ENCODE measurements at regions not wholly inside any gene's neighbourhood (a gene's known extent, or its start where the extent isn't known, plus 50 kb on each side); places are given as distances from the start of the nearest gene placed in this dataset.

DNA sequence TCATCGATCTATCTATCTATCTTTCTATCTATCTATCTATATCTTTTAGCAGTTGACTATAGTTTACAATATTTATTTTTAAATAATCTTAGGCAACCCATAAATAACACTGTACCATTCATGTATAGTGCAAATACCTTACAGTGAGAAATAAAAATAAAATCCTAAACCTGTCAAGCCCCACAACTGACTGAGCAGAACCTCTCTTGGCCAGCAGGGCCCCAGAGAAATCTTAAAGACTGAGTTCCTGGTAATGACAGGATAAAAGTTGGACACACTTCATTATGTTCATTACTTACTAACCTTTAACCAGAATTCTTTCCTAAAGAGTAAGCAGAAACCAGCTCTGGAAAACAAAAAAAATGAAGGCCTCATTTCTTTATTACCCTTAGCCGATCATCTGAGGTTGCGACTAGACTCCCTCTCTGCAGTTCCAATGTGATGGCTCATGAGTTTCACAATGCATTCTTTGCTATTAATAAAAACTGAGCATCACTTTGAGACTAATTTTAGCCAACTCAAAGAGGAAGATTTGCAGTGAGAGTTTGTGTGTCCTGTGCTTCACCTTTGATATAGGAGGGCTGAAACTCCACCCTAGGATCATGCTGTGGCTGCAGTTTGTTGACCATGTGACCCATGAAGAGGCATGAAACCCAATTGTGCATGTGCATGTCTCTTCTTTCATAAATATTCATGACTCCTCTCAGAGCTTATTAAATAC is 1072.0 kb downstream of the NSUN3 start:
- no peaks in the 10 kb centered on the region for H3K9me1 ChIP-seq (ENCODE audit: control insufficient read depth, insufficient read depth, low read length)
- H3K9ac ChIP-seq (ENCODE audit: insufficient read depth in 1 of 2, low read depth in 2 of 2, low read length in 2 of 2): no peak overlapping the region
- in situ Hi-C loops (cut with MboI): no loop called here
- H3K4me3 ChIP-seq: no peak overlapping the region
- no TSS peak for BruUV-seq (replicated peaks)
- POLR2A ChIA-PET: no interaction called here
- no peaks in the 10 kb centered on the region for H3K9me3 ChIP-seq (replicated peaks; ENCODE audit: control insufficient read depth, insufficient read depth, low read depth, low read length)
- no peaks in the 10 kb centered on the region for H3K4me1 ChIP-seq (replicated peaks in 1 of 2; ENCODE audit: control insufficient read depth in 2 of 2, insufficient read depth in 2 of 2, low read length in 2 of 2)
- no peaks in the 10 kb centered on the region for H3K27me3 ChIP-seq (ENCODE audit: control insufficient read depth in 2 of 2, insufficient read depth in 2 of 2, low read length in 2 of 2)
- H3K27ac ChIP-seq (ENCODE audit: extremely low read depth, low read depth, low read length): no peak overlapping the region
- H3K36me3 ChIP-seq (ENCODE audit: control insufficient read depth, insufficient read depth, low read length): no peaks in the 10 kb centered on the region
- CTCF ChIA-PET (ENCODE audit: low intra/inter-chr PET ratio): no interaction called here
- no peak overlapping the region for H2AFZ ChIP-seq (ENCODE audit: low read depth, low read length)
- no peaks in the 10 kb centered on the region for H3K79me2 ChIP-seq (ENCODE audit: control insufficient read depth, insufficient read depth, low read length)
- ATAC-seq: no peak
- intact Hi-C loops (cut with micrococcal nuclease): no loop called here
- no peak for DNase-seq (ENCODE audit: extremely low read depth in 1 of 4, low spot score in 3 of 4)
- FAIRE-seq: no peak
- H3K4me2 ChIP-seq (ENCODE audit: insufficient read depth, low read length): no peak overlapping the region
- no peaks in the 10 kb centered on the region for H4K20me1 ChIP-seq (replicated peaks; ENCODE audit: control insufficient read depth, insufficient read depth, low read length)
- WGBS (ENCODE audit: insufficient coverage, low coverage, missing lambda C conversion rate): 41% methylated on average over 3 of the region's 3 CpGs
- TF ChIP-seq SP2 (IDR thresholded peaks at IDR 0.05; ENCODE audit: extremely low read depth, low read depth, low read length, poor library complexity, severe bottlenecking) (no peak), ESRRB (CRISPR knock-in tag; IDR thresholded peaks at IDR 0.05; ENCODE audit: borderline replicate concordance) (no peak), NR2C2 (CRISPR knock-in tag; IDR thresholded peaks at IDR 0.05) (no peak), NR2C2 (tag; IDR thresholded peaks at IDR 0.05) (no peak), KHSRP (IDR thresholded peaks at IDR 0.05) (no peak), ZNF24 (IDR thresholded peaks at IDR 0.05) (no peak), EHMT2 (IDR thresholded peaks at IDR 0.05) (no peak)
- TF ChIP-seq, protein P1, sequence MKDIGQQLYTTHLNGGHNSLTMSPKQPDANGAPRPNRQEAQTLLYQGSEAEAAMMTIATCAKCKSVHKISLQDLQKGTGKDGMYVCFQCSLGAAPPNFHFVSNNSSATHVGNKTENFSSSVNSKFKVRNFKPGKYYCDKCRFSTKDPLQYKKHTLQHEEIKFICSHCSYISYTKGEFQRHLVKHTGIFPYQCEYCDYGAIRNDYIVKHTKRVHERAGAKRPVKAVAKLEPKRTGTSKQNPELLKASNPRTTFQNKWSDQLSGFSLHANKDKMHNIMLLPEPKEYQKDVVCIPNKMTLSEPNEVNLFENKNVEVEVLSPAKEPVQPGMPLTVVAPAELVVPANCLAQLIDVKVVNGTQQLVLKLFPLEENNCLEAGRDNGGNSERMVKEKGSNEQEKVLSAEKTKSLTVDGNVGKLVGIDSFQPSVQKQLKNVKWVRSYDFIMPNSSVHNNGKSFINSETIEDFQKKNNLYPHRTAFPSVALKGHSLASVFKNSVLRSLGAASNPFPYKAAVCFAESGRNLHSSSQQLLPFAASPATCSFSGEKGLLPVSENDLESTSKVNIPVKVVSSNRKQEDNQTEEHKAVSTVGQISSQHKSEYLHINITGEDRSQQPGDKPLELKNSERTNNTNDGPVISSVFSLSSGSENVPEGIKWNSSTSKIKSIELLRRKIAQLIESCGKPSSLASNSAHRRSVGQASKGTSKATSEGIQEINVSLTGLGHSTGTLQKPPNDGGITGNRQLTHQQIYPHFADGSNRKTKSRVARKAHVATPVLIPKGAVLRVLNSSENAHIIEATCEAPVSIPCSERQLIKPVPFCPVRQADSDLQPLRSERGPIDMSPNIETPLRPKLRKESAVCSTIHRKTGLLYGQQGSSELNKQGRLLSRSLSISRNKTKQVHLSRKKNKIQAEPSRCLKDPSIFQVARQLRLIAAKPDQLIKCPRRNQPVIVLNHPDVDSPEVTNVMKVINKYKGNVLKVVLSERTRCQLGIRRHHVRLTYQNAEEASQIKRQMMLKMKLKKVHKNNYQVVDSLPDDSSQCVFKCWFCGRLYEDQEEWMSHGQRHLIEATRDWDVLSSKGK (CRISPR knock-in tag; IDR thresholded peaks at IDR 0.05): no peak
- TF ChIP-seq, protein P2, sequence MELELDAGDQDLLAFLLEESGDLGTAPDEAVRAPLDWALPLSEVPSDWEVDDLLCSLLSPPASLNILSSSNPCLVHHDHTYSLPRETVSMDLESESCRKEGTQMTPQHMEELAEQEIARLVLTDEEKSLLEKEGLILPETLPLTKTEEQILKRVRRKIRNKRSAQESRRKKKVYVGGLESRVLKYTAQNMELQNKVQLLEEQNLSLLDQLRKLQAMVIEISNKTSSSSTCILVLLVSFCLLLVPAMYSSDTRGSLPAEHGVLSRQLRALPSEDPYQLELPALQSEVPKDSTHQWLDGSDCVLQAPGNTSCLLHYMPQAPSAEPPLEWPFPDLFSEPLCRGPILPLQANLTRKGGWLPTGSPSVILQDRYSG (tag; conservative IDR thresholded peaks at IDR 0.05; ENCODE audit: low read depth): no peak
- TF ChIP-seq, protein P3, sequence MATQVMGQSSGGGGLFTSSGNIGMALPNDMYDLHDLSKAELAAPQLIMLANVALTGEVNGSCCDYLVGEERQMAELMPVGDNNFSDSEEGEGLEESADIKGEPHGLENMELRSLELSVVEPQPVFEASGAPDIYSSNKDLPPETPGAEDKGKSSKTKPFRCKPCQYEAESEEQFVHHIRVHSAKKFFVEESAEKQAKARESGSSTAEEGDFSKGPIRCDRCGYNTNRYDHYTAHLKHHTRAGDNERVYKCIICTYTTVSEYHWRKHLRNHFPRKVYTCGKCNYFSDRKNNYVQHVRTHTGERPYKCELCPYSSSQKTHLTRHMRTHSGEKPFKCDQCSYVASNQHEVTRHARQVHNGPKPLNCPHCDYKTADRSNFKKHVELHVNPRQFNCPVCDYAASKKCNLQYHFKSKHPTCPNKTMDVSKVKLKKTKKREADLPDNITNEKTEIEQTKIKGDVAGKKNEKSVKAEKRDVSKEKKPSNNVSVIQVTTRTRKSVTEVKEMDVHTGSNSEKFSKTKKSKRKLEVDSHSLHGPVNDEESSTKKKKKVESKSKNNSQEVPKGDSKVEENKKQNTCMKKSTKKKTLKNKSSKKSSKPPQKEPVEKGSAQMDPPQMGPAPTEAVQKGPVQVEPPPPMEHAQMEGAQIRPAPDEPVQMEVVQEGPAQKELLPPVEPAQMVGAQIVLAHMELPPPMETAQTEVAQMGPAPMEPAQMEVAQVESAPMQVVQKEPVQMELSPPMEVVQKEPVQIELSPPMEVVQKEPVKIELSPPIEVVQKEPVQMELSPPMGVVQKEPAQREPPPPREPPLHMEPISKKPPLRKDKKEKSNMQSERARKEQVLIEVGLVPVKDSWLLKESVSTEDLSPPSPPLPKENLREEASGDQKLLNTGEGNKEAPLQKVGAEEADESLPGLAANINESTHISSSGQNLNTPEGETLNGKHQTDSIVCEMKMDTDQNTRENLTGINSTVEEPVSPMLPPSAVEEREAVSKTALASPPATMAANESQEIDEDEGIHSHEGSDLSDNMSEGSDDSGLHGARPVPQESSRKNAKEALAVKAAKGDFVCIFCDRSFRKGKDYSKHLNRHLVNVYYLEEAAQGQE (IDR thresholded peaks at IDR 0.05; ENCODE audit: borderline replicate concordance): no peak
- TF ChIP-seq, protein P3 (CRISPR knock-in tag; IDR thresholded peaks at IDR 0.05; ENCODE audit: low read depth): no peak

Measured in K562 (cell line).